ENCODE measurements at regions not wholly inside any gene's neighbourhood (a gene's known extent, or its start where the extent isn't known, plus 50 kb on each side); places are given as distances from the start of the nearest gene placed in this dataset.

DNA sequence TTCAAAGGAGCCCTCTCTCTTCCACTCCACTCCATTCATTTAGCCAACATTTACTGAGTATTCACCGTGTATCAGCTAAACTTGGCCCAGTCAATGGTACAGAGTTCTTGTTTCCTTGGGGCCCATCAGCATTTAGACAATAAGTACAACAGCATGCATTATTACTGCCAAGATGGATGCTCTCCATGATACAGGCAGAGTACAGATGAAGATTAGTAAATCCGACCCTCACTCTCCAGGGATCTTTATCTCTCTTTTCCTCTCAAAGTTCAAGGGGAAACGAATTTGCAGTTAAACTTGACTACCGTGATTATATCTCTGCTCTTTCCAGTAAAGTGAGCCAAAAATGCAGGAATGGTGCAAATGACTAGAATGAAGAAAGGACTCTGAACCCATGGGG lies 184.6 kb upstream of the DUSP10 start:
- Mint-ChIP-seq H3K4me1 (no peaks in the 10 kb centered on the region), H3K27me3 (peaks cover 19% of the 10 kb centered on the region)
- POLR2A ChIA-PET, result interaction anchor here (0.6 kb wide), 1 partner anchor 36 kb away, joined by 3 read pairs; no protein-coding TSS in a partner anchor

GRCh38 chr1:221925947-221926346 lies 184.1 kb upstream of the DUSP10 start:
- H3K27me3 Mint-ChIP-seq, result peaks cover 15% of the 10 kb centered on the region
- no peaks in the 10 kb centered on the region for H3K36me3 Mint-ChIP-seq (ENCODE audit: low read depth)
- no peaks in the 10 kb centered on the region for H3K4me1 Mint-ChIP-seq
- ChIA-PET CTCF (interaction anchor here (0.6 kb wide), 1 partner anchor 539 kb away, joined by 4 read pairs; no protein-coding TSS in a partner anchor), POLR2A (interaction anchor here (0.6 kb wide), 1 partner anchor 36 kb away, joined by 3 read pairs; no protein-coding TSS in a partner anchor)
- no peak overlapping the region for H3K4me3 Mint-ChIP-seq
- no peak for DNase-seq
- peaks cover 11% of the 10 kb centered on the region for H3K9me3 Mint-ChIP-seq
- no peak overlapping the region for H3K27ac Mint-ChIP-seq

More for the DNA sequence above, 184.6 kb upstream of the DUSP10 start:
- peaks cover 13% of the 10 kb centered on the region for H3K9me3 Mint-ChIP-seq
- no peak overlapping the region for H3K4me3 Mint-ChIP-seq
- CTCF ChIA-PET, result interaction anchor here (0.6 kb wide), 1 partner anchor 539 kb away, joined by 4 read pairs; no protein-coding TSS in a partner anchor
- no peaks in the 10 kb centered on the region for H3K36me3 Mint-ChIP-seq (ENCODE audit: low read depth)
- no peak overlapping the region for H3K27ac Mint-ChIP-seq
- no peak for DNase-seq

GRCh38 chr1:221923929-221924598 lies 182.2 kb upstream of the DUSP10 start:
- CTCF ChIA-PET, result no interaction called here

GRCh38 chr1:221921936-221922335 lies 180.0 kb upstream of the DUSP10 start:
- POLR2A ChIA-PET, result no interaction called here
- CTCF ChIA-PET, result interaction anchor here (0.6 kb wide), 1 partner anchor 533 kb away, joined by 4 read pairs; no protein-coding TSS in a partner anchor
- no peaks in the 10 kb centered on the region for H3K4me1 Mint-ChIP-seq
- no peak for DNase-seq
- no peaks in the 10 kb centered on the region for H3K36me3 Mint-ChIP-seq (ENCODE audit: low read depth)
- H3K27ac Mint-ChIP-seq, result no peak overlapping the region
- H3K9me3 Mint-ChIP-seq, result peaks cover 3% of the 10 kb centered on the region
- no peak overlapping the region for H3K4me3 Mint-ChIP-seq
- H3K27me3 Mint-ChIP-seq, result peaks cover 2% of the 10 kb centered on the region

More at GRCh38 chr1:221923929-221924598, 182.2 kb upstream of the DUSP10 start:
- no peak overlapping the region for H3K27ac Mint-ChIP-seq
- H3K4me1 Mint-ChIP-seq, result no peaks in the 10 kb centered on the region
- peaks cover 2% of the 10 kb centered on the region for H3K27me3 Mint-ChIP-seq
- H3K9me3 Mint-ChIP-seq, result peaks cover 4% of the 10 kb centered on the region
- H3K36me3 Mint-ChIP-seq (ENCODE audit: low read depth), result no peaks in the 10 kb centered on the region
- POLR2A ChIA-PET, result interaction anchor here (0.6 kb wide), 1 partner anchor 75 kb away, joined by 4 read pairs; no protein-coding TSS in a partner anchor
- no peak overlapping the region for H3K4me3 Mint-ChIP-seq
- DNase-seq, result no peak

DNA sequence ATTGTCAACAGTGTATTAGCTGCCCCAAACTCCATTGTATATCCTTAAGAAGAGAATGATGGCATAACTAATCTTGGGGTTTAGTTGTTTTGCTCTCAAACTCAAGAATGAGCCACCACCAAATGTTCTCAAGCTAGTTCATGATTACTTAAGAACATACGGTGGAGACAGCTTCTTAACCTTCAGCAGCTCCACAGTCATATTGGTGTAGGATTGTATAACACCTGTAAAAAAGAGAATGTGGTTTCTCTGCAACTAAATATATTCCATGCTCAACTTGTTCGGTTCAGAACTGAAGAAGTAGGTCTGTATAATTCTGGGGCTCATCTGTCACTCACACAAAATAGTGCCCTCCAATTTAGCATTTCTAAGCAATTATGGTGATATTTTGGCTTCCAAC lies 177.9 kb upstream of the DUSP10 start:
- H3K9me3 Mint-ChIP-seq, result no peaks in the 10 kb centered on the region
- H3K4me3 Mint-ChIP-seq, result no peak overlapping the region
- H3K27ac Mint-ChIP-seq, result no peak overlapping the region
- no peaks in the 10 kb centered on the region for H3K27me3 Mint-ChIP-seq
- no peak for DNase-seq
- no peaks in the 10 kb centered on the region for H3K4me1 Mint-ChIP-seq
- ChIA-PET CTCF (no interaction called here), POLR2A (no interaction called here)
- no peaks in the 10 kb centered on the region for H3K36me3 Mint-ChIP-seq (ENCODE audit: low read depth)

DNA sequence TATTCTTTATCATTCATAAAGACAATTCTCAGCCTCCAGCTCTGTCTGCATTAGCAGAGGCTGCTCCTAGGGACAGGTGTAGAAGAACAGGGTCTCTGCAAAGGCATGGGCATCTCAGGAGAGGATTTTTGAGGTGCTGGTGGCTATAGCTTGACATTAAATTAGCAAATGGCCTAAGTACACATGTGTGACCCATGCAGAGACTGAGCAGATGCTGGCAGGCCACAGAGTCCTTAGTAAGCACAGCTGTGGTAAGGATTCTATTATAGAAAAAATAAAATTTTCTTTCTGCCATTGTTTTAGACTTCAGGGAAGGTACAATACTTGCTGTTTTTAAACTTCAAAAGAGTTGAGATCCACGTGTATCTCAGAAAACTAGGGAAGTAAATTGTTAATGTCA lies 177.5 kb upstream of the DUSP10 start:
- ChIA-PET CTCF (interaction anchor here (0.6 kb wide), 1 partner anchor 90 kb away, joined by 3 read pairs; no protein-coding TSS in a partner anchor), POLR2A (no interaction called here)
- no peak overlapping the region for H3K27ac Mint-ChIP-seq

GRCh38 chr1:221916176-221916575 lies 174.3 kb upstream of the DUSP10 start:
- Mint-ChIP-seq H3K4me3 (no peak overlapping the region), H3K36me3 (ENCODE audit: low read depth) (no peaks in the 10 kb centered on the region), H3K27me3 (peaks cover 1% of the 10 kb centered on the region), H3K4me1 (peaks cover 9% of the 10 kb centered on the region), H3K27ac (no peak overlapping the region), H3K9me3 (no peaks in the 10 kb centered on the region)
- DNase-seq, result no peak
- POLR2A ChIA-PET, result no interaction called here
- CTCF ChIA-PET, result no interaction called here

More for the DNA sequence above, 177.5 kb upstream of the DUSP10 start:
- Mint-ChIP-seq H3K4me1 (no peaks in the 10 kb centered on the region), H3K36me3 (ENCODE audit: low read depth) (no peaks in the 10 kb centered on the region), H3K9me3 (no peaks in the 10 kb centered on the region), H3K4me3 (no peak overlapping the region), H3K27me3 (no peaks in the 10 kb centered on the region)
- DNase-seq, result no peak

DNA sequence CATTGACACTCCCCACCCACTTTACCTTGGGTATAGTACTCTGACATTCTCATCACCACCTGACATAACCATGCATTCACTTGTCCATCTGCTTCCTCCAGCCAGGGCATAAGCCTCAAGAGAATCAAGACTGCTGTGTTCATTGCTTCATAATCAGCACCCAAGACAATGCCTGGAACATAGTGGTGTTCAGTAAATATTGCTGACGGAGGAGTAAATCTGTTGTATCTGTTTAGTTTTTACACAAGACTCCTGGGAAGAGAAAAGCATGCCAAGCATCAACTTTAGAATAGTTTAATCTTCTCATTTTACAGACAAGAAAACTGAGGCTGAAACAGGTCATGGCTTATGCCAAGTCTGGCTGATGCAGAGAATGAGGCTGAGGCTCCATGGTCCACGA lies 173.9 kb upstream of the DUSP10 start:
- no peaks in the 10 kb centered on the region for H3K36me3 Mint-ChIP-seq (ENCODE audit: low read depth)
- CTCF ChIA-PET, result no interaction called here
- no peak overlapping the region for H3K27ac Mint-ChIP-seq
- peaks cover 9% of the 10 kb centered on the region for H3K4me1 Mint-ChIP-seq
- no peaks in the 10 kb centered on the region for H3K9me3 Mint-ChIP-seq
- H3K27me3 Mint-ChIP-seq, result peaks cover 1% of the 10 kb centered on the region
- POLR2A ChIA-PET, result no interaction called here
- no peak for DNase-seq
- H3K4me3 Mint-ChIP-seq, result no peak overlapping the region

DNA sequence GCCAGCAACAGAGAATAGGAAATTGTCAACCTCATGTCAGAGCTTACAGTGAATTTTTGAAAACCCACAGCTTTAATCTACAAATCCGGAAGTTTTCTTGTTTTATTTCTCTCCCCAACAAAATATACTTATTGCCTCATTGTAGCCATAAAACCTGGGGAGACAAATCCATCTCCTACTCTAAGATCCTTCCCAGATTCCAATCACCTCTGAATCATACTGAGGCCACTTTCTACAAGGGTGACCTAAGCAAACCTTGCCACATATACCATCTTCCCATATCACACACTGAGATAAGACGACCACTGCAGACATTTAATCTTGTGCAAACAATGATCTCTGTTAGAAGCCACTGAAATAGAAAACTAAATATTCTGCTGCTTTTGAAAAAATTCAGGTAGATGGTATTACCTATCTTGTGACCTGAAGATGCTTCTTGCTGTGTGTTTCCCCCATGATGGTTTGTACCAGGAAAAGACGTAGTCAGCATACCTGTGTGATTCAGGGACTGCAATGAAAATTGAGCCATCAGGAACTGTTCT lies 171.5 kb upstream of the DUSP10 start:
- Mint-ChIP-seq H3K27ac (no peak overlapping the region), H3K9me3 (no peaks in the 10 kb centered on the region), H3K36me3 (ENCODE audit: low read depth) (no peaks in the 10 kb centered on the region), H3K4me3 (no peak overlapping the region), H3K27me3 (peaks cover 3% of the 10 kb centered on the region), H3K4me1 (peaks cover 9% of the 10 kb centered on the region)
- ChIA-PET POLR2A (no interaction called here), CTCF (no interaction called here)
- DNase-seq, result no peak

- H3K36me3 Mint-ChIP-seq (ENCODE audit: low read depth), result no peaks in the 10 kb centered on the region
- POLR2A ChIA-PET, result no interaction called here
- no peak overlapping the region for H3K27ac Mint-ChIP-seq
- H3K27me3 Mint-ChIP-seq, result peaks cover 3% of the 10 kb centered on the region
- CTCF ChIA-PET, result no interaction called here
- H3K4me1 Mint-ChIP-seq, result peaks cover 9% of the 10 kb centered on the region
- H3K4me3 Mint-ChIP-seq, result no peak overlapping the region
- no peak for DNase-seq
- H3K9me3 Mint-ChIP-seq, result no peaks in the 10 kb centered on the region
Observed at GRCh38 chr1:221912230-221912629, 170.3 kb upstream of the DUSP10 start.

GRCh38 chr1:221911714-221912113 lies 169.8 kb upstream of the DUSP10 start:
- DNase-seq, result no peak
- POLR2A ChIA-PET, result no interaction called here
- Mint-ChIP-seq H3K36me3 (ENCODE audit: low read depth) (no peaks in the 10 kb centered on the region), H3K4me1 (peaks cover 9% of the 10 kb centered on the region), H3K9me3 (no peaks in the 10 kb centered on the region), H3K27ac (no peak overlapping the region), H3K27me3 (peaks cover 3% of the 10 kb centered on the region), H3K4me3 (no peak overlapping the region)
- CTCF ChIA-PET, result no interaction called here

DNA sequence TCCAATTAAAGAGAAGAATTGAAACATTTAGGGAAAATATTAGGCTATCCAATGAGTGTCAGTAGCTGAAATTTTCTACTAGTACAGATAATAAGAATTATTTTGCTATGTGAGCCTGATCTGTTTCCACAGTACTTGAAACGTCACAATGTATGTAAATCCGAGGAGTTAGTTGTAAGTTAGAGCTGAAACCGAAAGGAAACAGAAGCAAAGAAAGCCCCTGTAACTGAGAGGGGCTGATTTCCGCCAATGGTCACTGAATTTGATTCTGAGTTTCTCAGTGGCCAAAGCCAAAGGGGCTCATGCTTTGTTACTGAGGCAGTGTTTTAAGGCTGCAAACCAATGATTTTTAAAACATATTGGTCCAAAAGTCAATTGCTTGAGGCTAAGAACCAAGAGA lies 168.3 kb upstream of the DUSP10 start:
- no peak overlapping the region for H3K4me3 Mint-ChIP-seq
- peaks cover 9% of the 10 kb centered on the region for H3K4me1 Mint-ChIP-seq
- DNase-seq, result no peak
- H3K27me3 Mint-ChIP-seq, result peaks cover 3% of the 10 kb centered on the region
- H3K27ac Mint-ChIP-seq, result no peak overlapping the region
- CTCF ChIA-PET, result no interaction called here
- POLR2A ChIA-PET, result no interaction called here
- H3K9me3 Mint-ChIP-seq, result no peaks in the 10 kb centered on the region
- H3K36me3 Mint-ChIP-seq (ENCODE audit: low read depth), result no peaks in the 10 kb centered on the region

DNA sequence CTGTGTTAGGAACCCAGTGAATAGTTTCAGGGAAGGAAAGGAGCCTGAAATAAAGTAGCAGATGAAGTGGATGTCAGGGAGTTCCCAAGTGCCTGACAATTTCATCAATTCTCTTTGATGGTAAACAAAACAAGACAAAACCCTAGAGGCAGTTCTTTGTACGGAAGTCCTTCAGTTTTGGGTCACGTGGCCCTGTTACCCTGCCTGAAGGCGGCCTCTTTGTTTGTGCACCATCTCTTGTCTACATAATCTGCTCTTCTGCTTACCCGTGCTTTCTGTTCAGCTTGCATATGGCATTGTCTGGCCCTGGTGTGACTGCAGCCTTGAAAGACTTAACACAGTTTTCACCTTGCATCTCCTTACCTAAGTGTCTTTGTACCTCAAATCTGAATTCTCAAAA lies 166.7 kb upstream of the DUSP10 start:
- H3K9me3 Mint-ChIP-seq, result no peaks in the 10 kb centered on the region
- no peak overlapping the region for H3K4me3 Mint-ChIP-seq
- H3K27me3 Mint-ChIP-seq, result peaks cover 3% of the 10 kb centered on the region
- ChIA-PET CTCF (no interaction called here), POLR2A (no interaction called here)
- DNase-seq, result no peak
- no peaks in the 10 kb centered on the region for H3K36me3 Mint-ChIP-seq (ENCODE audit: low read depth)
- peaks cover 9% of the 10 kb centered on the region for H3K4me1 Mint-ChIP-seq
- no peak overlapping the region for H3K27ac Mint-ChIP-seq

All from activated CD4-positive, alpha-beta T cell treated with anti-CD3 and anti-CD28 coated beads, Interleukin-2, amount 10 ng/mL, durations not matched to agents 7 days and 5 days (primary cell).